ENCODE measurements at regions not wholly inside any gene's neighbourhood (a gene's known extent, or its start where the extent isn't known, plus 50 kb on each side); places are given as distances from the start of the nearest gene placed in this dataset.

DNA sequence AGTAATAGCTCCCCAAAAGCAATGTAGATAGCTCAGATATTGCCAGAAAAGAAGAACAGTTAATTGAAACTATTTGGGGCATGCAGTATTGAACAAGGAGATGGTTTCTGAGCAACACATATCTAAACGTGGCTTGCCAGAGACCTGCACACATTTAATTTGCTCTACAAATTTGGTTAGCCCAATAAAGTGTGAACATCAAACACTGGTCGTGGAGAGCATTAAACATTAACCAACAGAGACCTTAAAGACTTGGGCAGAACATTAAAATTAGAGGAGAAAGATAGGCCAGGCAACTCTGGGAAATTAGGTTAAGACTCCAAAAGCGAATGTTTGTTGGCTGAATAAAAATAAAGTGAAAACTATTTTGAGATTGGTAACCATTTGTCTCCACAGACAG lies 61.6 kb upstream of the ARID5B start:
- DNase-seq (ENCODE audit: low read depth, low spot score) = no peak
- TF ChIP-seq, protein P1, sequence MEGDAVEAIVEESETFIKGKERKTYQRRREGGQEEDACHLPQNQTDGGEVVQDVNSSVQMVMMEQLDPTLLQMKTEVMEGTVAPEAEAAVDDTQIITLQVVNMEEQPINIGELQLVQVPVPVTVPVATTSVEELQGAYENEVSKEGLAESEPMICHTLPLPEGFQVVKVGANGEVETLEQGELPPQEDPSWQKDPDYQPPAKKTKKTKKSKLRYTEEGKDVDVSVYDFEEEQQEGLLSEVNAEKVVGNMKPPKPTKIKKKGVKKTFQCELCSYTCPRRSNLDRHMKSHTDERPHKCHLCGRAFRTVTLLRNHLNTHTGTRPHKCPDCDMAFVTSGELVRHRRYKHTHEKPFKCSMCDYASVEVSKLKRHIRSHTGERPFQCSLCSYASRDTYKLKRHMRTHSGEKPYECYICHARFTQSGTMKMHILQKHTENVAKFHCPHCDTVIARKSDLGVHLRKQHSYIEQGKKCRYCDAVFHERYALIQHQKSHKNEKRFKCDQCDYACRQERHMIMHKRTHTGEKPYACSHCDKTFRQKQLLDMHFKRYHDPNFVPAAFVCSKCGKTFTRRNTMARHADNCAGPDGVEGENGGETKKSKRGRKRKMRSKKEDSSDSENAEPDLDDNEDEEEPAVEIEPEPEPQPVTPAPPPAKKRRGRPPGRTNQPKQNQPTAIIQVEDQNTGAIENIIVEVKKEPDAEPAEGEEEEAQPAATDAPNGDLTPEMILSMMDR (IDR thresholded peaks at IDR 0.05; ENCODE audit: insufficient read depth, low read length, missing control alignments) = no peak
- CTCF ChIA-PET = no interaction called here
- no peak overlapping the region for H3K4me3 ChIP-seq (ENCODE audit: low read depth, low read length)
- POLR2A ChIA-PET = no interaction called here

DNA sequence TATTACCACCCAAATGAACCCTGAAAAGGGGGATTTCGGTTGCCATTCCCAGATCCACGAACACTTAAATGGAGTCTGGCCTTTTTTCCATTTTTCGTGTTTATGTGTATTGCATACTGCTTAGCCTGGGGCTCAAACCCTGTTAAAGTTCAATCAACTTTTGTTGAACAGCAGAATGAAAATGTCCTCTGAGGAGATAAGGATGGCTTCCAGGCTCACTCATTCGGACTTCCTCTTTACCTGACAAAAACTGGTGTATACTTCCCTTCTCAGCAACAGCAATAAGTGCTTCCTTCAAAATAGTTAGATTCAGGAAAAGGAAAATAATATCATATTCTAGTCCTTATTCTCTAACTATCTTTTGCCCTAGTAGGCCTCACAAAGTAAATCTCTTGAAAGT lies 61.1 kb upstream of the ARID5B start:
- POLR2A ChIA-PET = no interaction called here
- no peak for DNase-seq (ENCODE audit: low read depth, low spot score)
- no peak overlapping the region for H3K4me3 ChIP-seq (ENCODE audit: low read depth, low read length)
- CTCF ChIA-PET = no interaction called here
- TF ChIP-seq, protein P1 (IDR thresholded peaks at IDR 0.05; ENCODE audit: insufficient read depth, low read length, missing control alignments) = no peak

DNA sequence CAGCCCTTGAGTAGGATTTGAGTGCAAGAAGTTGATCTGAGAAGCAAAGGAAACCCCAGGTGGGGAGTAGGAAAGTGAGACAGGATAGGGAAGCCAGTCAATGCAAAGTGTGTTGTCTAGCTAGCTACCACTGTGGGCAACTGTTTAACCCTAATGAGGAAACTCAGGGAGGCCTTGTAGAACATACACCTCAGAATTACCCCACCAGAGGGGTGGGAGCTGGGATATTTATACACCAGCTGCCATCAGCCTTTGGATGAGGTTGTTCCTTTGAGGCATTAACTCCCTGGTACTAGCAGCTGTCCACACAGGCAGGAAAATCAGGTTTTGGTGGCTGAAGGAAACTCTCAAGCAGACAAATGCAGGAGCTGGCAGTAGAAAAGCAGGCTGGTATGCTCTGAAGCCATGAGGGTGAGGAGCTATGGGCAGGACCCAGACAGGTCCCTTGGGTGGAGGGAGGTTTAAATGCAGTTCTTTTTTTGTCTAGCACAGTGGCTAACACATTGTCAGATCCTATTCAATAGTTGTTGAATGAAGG lies 60.1 kb upstream of the ARID5B start:
- ChIA-PET CTCF (interaction anchor here (1.4 kb wide), 1 partner anchor 91 kb away, joined by 5 read pairs; no protein-coding TSS in a partner anchor), POLR2A (no interaction called here)
- TF ChIP-seq, protein P1 (IDR thresholded peaks at IDR 0.05; ENCODE audit: insufficient read depth, low read length, missing control alignments) = no peak
- no peak for DNase-seq (ENCODE audit: low read depth, low spot score)
- no peak overlapping the region for H3K4me3 ChIP-seq (ENCODE audit: low read depth, low read length)

DNA sequence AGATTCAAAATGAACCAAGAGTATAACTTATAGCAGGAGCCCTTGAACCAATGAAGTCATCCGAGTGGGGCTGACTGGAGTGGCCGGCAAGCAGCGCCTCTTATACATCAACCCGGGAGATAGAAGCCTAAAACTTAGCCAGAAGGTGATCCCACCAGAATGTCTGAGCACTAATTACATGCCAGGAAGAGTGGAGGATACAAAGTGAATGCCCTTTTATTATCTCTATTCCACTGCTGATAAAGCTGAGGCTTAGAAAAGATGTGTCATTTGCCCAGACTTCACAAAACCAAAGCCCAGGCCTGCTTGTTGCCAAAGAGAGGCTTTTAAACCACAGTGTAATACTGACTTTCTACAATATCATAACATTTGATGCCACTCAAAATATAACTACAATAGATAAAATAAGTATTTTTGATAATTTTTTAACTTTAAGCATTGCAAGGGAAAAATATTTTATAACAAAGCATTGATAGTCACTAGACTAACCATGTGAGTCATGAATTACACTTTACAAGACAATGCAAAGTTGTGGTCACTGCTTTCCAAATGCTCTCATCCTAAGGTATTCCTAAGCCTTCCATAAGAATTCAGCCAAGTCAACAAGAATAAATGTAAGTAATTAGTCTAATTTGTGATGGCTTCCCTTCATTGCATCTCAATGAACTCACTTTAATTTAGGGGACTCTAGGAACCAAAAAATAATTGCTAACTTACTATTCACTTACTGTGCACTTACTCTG lies 58.6 kb upstream of the ARID5B start:
- POLR2A ChIA-PET = no interaction called here
- no peak for DNase-seq (ENCODE audit: low read depth, low spot score)

DNA sequence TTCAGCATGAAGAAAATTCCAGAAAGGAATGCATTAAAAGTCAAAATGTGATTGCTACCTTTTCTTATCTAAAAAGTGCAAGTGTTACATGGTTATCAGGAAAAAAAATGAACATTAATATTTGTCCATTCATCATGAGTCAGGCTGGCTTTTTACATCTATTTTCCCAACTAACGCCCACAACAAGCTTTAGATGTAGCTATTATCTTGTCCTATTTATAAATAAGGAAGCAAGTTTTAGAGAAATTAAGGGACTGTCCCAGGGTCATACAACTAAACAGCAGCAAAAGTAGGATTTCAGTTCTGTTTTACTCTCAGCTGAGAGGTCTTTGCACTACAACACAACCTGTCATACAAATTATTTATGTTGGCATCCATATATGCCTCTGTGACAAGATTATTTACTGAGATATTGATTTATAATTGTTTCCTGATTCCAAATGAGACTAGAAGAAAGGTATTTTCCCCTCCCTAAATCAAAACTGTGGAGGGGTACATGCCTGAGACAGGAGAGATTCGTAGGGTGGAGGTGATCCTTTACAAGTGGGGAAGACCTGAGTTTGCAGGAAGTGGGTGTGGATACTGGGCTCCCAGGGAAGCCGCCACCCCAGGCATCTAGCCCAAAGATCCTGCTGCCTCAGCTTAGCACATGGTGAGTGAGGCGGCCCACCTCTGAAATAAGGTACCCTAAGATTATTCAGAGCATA lies 57.2 kb upstream of the ARID5B start:
- ChIA-PET POLR2A (no interaction called here), CTCF (interaction anchor here (1.0 to 1.8 kb wide), 3 partner anchors 10 to 53 kb away, joined by 3 to 6 read pairs (median 3); no protein-coding TSS in a partner anchor)
- no peak overlapping the region for H3K4me3 ChIP-seq (ENCODE audit: low read depth, low read length)
- TF ChIP-seq, protein P1 (IDR thresholded peaks at IDR 0.05; ENCODE audit: insufficient read depth, low read length, missing control alignments) = no peak
- no peak for DNase-seq (ENCODE audit: low read depth, low spot score)

More for the DNA sequence above, 58.6 kb upstream of the ARID5B start:
- CTCF ChIA-PET = interaction anchor here (1.0 to 1.8 kb wide), 2 partner anchors 8 to 54 kb away, joined by 3 to 6 read pairs; no protein-coding TSS in a partner anchor
- H3K4me3 ChIP-seq (ENCODE audit: low read depth, low read length) = no peak overlapping the region
- TF ChIP-seq, protein P1 (IDR thresholded peaks at IDR 0.05; ENCODE audit: insufficient read depth, low read length, missing control alignments) = no peak
